GM19023 (cell line): ENCODE measurements at regions not wholly inside any gene's neighbourhood (a gene's known extent, or its start where the extent isn't known, plus 50 kb on each side); places are given as distances from the start of the nearest gene placed in this dataset.

Experiments used
- ATAC-seq: cut with Tn5 transposase; IDR thresholded peaks from one replicate; pipeline ENCODE4 v1.9.1; 2021; ENCODE audit warnings: mild to moderate bottlenecking, moderate library complexity; ENCODE audit not compliant: unreplicated experiment

DNA sequence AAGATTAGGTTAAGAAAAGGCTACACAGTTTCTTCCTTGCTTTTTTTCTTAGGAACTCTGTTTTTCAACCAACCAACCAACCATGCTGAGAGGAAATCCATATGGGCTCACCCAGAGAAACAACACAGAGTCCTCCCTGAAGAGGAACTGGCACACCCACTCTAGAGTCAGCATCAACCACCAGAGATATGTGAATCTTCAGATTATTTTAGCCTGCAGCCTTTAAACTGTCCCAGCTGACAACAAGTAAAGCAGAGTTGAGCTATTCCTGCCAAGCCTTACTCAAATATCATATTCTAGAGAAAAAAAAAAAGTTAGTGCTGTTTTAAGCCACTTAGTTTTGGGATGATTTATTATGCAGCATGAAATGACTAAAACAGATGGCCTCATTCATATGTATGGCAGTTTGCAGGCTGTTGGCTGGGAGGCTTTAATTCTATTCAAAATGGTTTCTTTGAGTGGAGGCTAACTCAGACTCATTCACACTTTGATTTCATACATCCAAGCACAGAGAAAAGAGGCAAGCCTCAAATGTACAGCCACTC, 1637.7 kb upstream of the LRRTM1 start:
- no peak for ATAC-seq

DNA sequence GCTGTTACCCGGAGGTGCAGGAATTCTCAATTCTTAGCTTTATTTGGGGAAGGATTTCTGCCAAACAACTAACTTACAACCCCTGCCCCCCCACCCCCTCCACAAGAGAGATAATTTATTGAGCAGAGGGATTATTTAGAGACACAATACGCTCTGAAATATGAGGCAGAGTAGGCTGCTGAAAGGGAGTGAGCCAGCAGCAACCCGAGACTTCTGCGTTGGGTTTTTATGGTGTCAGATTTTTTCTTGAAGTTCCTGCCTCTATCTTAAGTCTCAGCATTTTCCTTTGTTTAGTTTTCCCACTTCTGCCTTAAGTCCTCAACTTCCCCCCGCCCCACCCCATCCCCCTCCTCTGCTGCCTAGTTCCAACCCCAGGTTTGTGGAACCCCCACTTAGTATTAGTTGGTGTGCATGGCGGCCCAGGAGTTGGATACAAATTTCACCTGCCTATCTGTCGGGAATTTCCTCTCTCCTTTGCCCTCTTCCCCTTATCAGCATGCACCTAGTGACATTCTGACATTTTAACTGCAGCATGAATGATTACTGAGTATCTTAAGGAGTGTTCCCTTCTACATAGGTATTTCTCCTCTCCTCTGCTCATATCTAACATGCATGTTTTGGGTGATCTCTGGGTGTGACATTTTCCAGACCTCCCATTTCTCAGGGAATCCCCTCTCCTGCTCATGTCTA, 1635.9 kb upstream of the LRRTM1 start:
- no peak for ATAC-seq

DNA sequence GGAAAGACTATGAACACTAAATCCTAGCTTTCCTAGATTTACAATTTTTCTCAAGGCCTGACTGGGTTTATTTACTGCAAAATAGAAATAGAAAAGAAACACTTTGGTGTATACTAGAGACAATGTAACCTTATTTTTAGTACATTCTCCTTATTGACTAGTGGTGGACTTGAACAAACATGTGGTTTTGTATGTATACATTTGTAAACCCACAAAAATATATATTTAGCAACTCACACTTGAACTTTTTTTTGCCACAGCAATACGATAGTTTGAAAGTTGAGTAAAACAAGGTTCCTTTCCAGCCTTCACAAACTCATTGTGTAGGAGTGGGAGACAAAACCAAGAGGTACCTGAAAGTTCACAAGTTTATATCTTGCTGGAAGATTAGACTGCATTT, 1633.4 kb upstream of the LRRTM1 start:
- no peak for ATAC-seq

DNA sequence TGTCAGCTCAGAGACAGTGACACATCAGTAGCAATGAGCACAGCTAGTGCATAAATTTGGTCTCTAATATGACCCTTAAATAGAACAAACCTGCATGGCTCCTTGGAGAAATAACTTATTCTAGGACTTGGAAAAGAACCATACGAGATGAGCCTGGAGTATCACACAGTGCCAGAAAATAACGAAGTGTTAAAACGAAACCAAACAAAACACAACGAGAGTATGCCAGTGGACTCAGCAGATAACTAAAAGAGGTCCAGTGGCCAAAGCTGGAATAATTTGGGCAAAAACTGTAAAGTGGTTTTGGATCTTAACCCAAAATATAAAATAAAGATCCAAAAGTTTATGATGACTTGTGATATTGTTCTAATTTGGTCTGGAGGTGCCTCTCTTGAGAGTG, 1599.0 kb upstream of the LRRTM1 start:
- ATAC-seq: no peak

DNA sequence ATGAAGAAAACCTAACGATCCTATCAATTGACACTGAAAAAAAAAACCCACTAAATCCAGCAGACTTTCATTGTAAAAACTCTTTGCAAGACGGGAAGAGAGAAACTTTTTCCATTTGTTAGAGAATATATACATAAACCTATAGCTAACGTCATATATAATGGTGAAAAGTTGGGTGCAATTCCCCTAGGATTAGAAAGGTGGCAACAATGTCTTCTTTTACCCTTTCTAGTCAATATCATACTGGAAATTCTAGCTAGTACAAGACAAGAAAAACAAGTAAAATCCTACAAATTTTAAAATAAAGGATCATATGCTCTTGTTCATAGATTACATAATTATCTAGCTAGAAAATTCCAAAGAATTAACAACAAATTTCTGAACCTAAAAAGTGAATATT, 1596.5 kb upstream of the LRRTM1 start:
- ATAC-seq: no peak

DNA sequence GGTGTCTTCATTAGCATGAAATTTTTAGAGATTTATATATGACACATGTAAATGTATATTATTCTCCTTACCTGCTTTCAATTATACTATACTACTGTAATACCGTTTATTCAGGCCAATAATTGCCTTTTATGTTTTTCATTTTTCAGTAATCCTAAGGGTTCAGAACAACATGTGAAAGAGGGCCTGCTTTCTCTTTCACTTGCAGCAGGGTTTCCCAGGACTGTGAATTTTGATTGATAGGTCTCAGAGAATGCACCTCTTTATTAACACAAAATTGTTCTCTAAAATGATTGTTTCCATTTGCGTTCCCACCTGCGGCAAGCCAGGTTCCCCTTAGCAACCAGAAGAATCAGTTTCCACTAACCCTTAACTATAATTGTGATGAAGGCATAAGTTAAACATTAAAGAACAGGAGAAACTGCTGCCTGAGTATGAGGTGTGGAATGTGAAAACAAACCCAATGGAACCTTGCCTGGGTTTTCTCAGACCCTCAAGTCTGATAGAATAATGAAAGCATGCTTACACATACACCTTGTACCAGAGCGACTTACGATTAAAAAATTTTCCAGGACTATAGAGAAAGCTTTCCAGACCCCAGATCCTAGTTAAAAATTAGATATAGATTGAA, 1591.2 kb upstream of the LRRTM1 start:
- ATAC-seq: no peak

DNA sequence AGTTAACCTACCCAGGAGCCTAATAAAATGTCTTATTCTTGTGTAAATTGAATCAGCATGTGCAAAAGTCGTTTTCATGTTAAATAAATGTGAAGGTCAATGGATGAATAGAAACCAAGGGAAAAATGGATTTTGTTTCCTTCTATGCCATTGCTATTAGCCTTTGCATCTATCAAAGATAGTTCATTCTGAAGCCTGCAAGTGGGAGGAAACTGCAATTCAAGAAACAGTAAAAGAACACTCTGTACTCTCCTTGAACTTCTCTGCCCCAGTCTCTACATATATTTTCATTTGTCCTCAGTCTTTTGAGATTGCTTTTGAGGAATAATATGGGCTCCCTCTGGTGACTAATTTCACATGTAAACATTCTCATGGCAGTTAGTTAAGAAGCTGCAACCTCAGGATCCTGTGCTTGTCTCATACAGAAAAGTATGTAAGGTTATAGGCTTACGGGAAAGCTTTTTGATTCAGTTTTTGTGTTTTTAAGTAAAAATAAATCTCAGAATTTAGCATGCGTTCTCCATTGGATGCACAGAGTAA, 1590.0 kb upstream of the LRRTM1 start:
- no peak for ATAC-seq

DNA sequence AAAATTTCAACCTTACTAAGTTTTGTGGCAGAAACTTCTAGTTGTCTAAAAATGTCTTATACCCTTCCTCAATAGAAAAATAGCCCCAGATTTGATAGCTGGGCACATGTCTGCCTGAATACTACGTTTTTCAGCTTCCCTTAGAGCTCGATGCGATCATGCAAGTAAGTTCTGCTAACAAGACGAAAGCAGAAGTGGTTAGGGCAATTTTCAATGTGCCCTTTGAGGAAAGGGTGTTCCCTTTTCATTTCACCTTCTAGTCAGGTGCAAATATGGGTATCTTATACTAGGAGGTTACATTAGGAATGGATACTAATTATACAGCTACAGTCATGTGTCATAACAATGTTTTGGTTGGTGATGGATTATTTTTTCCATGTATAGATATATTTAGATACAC, 1572.1 kb upstream of the LRRTM1 start:
- ATAC-seq: no peak

DNA sequence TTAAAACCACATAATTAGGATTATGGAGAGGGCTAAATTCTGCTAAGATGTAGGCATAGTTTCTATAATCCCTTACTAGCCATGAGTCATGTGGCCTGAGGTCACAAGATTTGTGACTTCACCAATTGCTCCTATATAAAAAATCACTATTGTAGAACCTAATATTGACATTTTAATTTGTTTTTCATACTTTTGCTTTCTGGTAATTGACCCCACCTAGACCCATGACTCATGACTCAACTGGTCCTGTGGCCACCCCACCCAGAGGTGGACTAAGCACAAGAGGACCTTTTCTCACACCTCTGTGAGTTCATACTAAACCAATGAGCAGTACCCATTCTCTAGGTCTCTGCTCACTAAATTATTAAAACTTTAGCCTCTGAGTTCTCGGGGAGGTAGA, 1567.5 kb upstream of the LRRTM1 start:
- ATAC-seq: no peak

DNA sequence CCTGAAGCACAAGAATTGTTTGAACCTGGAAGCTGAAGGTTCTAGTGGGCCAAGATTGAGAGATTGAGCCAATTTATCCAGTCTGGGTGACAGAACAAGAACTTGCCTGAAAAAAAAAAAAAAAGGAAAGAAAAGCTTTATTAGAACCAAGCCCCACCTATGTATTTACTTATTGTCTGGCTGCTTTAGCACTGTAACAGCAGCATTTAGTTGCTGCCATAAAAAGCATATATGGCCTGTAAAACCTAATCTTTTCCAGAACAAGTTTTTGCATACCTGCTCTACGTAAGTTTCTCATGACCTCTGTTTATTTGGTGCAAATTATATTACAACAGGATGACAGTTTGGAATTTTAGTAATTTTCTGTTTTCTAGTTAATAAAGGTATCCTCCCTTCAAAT, 1565.6 kb upstream of the LRRTM1 start:
- no peak for ATAC-seq

DNA sequence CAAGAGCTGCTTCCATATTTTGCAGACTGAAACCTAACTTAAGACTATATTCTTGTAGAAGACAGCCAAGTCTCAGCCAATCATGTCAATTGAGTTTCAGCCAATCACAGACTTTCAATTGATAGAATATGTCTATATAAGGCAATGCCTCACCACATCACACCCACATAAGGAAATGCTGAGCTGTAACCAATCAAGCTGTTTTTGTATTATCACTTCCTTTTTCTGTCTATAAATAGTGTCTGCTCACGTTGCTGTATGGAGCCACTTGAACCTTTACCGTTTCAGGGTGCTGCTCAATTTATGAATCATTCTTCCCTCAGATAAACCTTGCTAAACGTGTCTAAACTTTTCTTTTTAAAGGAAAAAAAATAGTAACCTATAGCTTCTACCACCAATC, 1554.4 kb upstream of the LRRTM1 start:
- no peak for ATAC-seq

DNA sequence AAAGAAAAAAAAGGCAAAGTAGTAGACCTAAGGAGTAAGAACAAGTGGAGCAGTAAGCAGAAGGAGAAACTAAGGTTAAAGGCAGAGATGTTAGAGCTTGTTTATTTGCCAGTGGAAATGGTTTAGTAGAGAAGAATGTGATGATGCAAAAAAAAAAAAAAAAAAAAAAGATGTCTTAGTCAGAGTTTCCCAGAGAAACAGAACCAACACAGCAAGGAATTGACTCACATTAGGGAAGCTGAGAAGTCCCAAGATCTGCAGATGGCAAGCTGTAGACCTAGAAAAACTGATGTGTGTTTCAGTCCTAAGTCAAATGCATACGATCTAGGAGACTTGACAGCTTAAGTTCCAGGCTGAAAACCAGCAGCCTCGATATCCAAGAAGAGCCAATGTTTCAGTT, 1548.8 kb upstream of the LRRTM1 start:
- ATAC-seq: no peak

DNA sequence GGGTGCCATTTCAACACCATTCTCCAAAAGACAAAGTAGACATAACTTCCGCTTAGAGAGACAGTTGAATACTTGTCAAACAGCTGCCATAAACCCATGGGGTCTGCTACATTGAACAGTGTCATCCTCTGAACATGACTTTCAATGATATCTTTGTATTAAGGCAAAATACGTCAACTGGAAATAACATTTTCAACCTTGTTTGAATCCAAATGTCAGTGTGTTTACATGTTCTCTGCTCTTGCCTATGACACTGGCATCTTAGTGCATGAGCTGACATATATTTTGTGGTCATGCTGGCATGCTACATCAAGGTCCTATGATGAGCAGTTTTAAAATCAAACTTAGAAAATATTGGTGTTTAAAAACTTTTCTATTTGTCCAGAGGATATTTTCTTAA, 1548.1 kb upstream of the LRRTM1 start:
- ATAC-seq: no peak

DNA sequence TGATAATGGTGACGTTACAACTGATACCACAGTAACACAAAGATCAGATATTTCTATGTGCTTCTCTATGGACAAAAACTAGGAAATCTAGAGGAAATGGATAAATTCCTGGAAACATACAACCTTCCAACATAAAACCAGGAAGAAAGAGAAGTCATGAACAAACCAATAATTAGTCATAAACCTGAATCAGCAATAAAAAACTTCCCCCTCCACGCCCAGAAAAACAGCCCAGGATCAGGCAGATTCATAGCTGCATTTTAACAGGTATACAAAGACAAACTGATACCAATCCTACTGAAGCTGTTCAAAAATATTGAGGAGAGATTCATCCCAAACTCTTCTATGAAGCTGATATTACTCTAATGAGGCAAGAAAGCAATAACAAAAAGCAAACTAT, 1535.2 kb upstream of the LRRTM1 start:
- no peak for ATAC-seq

DNA sequence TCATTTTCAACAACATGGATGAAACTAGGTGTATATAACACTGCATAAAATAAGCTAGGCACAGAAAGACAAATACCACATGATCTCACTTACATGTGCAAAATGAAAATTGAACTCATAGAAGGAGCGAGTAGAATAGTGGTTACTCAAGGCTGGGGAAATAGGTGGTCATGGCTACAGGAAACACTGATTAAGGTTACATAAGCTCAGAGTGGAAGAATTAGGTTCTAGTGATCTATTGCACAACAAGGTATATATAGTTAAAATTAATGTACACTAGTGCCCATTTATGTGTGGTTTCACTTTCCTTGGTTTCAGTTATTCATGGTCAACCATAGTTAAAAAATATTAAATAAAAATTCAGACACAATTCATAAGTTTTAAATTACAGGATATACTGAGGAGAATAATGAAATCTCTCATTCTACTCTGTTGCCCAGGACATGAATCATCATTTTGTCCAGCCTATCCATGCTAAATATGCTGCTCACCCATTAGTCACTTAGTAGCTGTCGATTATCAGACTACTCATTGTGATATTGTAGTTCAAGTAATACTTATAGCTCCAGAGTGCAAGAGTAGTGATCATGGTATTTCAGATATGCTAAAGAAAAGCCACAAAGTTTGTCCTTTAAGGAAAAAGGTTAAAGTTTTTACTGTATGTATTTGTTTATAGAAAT, 1530.9 kb upstream of the LRRTM1 start:
- ATAC-seq: no peak

DNA sequence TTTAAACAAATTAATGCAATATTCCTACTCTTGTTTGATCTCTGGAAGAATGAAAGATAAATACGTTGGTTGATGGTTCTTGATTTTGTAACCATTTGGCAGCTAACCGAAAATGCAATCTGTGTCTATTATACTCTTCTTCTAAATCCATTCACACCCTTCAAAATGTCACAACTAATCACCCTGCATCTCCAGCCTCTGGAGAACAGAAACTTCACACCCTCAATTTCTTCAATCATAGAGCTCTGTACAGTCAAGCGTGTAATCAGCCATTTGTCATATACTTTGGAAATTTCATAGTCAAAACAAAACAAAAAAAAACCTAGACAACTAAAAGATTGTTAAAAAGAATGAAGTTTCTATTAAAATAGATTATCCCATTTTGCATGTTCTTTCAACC, 1482.3 kb upstream of the LRRTM1 start:
- ATAC-seq: no peak

DNA sequence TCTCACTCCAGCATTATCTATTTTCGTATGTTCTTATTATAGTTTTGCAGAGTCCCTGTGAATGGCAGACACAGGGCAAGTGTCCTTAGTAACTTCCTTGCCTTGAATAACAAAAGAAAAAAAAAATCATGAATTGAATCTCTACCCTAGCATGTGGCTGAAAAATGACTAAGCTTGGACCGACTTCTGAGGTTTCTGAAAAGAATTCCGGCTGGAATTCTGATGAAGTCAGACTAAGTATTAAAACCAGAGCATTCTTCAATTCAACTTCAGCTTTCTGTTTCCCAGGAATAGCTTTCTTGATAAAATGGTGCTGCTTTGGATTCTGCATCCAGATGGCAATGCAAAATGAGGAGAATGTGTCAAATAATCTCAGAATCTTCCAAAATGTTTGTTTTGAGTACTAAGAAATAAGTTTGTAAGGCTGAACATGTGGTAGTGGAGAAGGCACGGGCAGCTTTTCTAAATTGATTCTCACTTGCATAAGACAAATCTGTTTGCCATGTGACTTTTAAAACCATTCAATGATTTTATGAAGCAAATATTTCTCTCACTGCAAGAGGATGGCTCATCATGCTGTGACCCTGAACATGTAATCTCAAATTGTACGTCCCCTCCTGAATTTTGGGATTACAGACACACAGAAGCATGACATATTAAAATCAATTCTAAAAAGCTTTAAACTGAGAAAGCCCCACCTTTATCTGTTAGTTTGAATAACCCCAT, 1462.8 kb upstream of the LRRTM1 start:
- no peak for ATAC-seq

DNA sequence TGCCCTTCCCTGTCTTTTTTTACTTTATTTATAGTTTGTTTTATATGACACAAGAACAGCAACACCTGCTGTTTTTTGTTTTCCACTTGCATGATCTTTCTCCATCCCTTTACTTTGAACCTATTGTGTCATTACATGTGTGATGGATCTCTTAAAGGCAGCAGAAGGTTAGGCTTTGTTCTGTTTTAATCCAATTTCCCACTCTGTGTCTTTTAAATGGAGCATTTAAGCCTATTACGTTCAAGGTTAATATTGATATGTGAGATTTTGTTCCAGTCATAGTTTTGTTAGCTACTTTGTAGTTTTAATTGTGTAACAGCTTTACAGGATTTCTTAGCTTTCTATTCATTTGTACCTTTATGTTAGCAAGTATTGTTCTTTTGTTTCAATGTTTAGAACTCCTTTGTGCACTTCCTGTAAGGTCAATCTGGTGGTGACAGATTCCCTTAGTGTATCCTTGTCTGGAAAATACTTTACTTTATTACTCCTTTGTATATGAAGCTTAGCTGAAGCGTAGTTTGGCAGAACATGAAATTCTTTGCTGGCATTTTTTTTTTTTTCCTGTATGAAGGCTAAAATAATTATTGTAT, 1443.0 kb upstream of the LRRTM1 start:
- ATAC-seq: no peak

DNA sequence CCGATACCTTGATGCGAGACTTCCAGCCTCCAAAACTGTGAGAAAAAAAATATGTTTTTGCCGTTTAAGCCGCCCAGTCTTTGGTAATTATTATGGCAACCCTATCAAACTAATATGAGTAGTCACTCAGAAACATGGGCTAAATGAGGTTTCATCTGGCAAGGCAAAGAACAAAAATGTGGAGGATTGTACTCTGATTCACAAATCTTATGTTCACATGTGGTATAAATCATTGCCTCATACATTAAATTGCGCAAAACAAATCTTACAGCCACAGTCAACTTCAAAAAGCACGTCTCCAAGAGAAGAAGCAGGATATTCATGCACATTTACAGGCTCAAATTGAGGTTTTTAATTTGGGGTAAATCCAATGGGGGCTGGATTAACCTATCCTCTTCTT, 1435.4 kb upstream of the LRRTM1 start:
- ATAC-seq: no peak

DNA sequence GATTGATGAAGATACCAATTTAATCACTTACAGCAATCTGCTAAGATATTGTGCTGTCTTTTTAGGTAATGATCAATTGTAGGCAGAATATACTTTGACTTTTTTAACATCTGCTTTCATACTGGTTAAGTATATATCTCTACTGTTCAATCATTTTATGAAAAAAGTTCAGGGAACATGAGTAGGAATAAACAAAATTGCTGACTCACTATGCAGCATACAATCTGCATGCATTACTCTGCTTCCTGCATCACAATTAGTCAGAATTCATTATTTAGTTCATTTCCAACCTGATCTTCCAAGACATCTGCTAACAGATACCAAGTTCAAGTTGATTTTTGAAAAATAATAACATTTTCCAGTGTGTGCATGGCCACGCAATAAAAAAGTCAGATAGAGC, 1430.4 kb upstream of the LRRTM1 start:
- no peak for ATAC-seq

DNA sequence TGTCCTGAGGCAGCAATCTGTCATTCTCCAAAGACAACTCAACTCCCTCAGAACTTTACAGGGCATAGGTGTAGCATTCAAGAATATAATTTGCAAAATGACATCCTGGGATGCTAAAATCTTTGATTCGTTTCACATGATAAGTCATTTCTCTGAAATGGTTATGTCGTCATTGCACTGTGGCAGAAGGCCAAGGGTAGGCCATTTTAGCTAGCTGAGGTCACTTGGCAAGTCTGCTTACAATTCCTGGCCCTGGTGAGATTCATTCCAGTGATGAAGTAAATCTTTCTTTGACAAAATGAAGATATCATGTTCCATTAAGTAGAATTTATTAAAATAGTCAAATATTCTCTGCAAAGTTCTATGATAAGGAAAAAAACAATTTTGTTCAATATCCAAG, 1410.3 kb upstream of the LRRTM1 start:
- no peak for ATAC-seq
